GM19395 (cell line): ENCODE measurements at regions not wholly inside any gene's neighbourhood (a gene's known extent, or its start where the extent isn't known, plus 50 kb on each side); places are given as distances from the start of the nearest gene placed in this dataset.

Source experiments
- ATAC-seq: cut with Tn5 transposase; IDR thresholded peaks from one replicate; pipeline ENCODE4 v1.9.1; 2021; ENCODE audit warnings: mild to moderate bottlenecking, moderate library complexity; ENCODE audit not compliant: unreplicated experiment

GRCh38 chr18:55166260-55166598 lies 207.0 kb upstream of the CCDC68 start:
- ATAC-seq, result no peak

GRCh38 chr18:55163550-55163949 lies 204.3 kb upstream of the CCDC68 start:
- ATAC-seq, result no peak

GRCh38 chr18:55161916-55162315 lies 202.7 kb upstream of the CCDC68 start:
- ATAC-seq, result no peak

- ATAC-seq, result no peak
Measured at GRCh38 chr18:55159027-55159426, 199.8 kb upstream of the CCDC68 start.

- no peak for ATAC-seq
Measured at GRCh38 chr18:55158570-55158969, 199.3 kb upstream of the CCDC68 start.

- ATAC-seq, result no peak
Measured at GRCh38 chr18:55153346-55153745, 194.1 kb upstream of the CCDC68 start.

GRCh38 chr18:55152801-55153200 lies 193.5 kb upstream of the CCDC68 start:
- no peak for ATAC-seq

- ATAC-seq, result no peak
Measured at GRCh38 chr18:55149994-55150393, 190.7 kb upstream of the CCDC68 start.

- no peak for ATAC-seq
Measured at GRCh38 chr18:55147791-55148190, 188.5 kb upstream of the CCDC68 start.

GRCh38 chr18:55144193-55144930 lies 185.1 kb upstream of the CCDC68 start:
- ATAC-seq, result no peak

GRCh38 chr18:55142410-55142809 lies 183.1 kb upstream of the CCDC68 start:
- ATAC-seq, result no peak

GRCh38 chr18:55141318-55141717 lies 182.1 kb upstream of the CCDC68 start:
- ATAC-seq, result no peak

GRCh38 chr18:55139836-55140235 lies 180.6 kb upstream of the CCDC68 start:
- ATAC-seq, result no peak

GRCh38 chr18:55139307-55139706 lies 180.0 kb upstream of the CCDC68 start:
- ATAC-seq, result no peak

GRCh38 chr18:55138401-55138800 lies 179.1 kb upstream of the CCDC68 start:
- ATAC-seq, result no peak

- ATAC-seq, result no peak
Measured at GRCh38 chr18:55137602-55138001, 178.3 kb upstream of the CCDC68 start.

- ATAC-seq, result no peak
Measured at GRCh38 chr18:55136864-55137263, 177.6 kb upstream of the CCDC68 start.

- ATAC-seq, result no peak
Measured at GRCh38 chr18:55136258-55136657, 177.0 kb upstream of the CCDC68 start.

GRCh38 chr18:55133378-55133777 lies 174.1 kb upstream of the CCDC68 start:
- no peak for ATAC-seq

GRCh38 chr18:55128437-55128836 lies 169.2 kb upstream of the CCDC68 start:
- no peak for ATAC-seq

- ATAC-seq, result no peak
Measured at GRCh38 chr18:55124078-55124763, 165.0 kb upstream of the CCDC68 start.

GRCh38 chr18:55123361-55123760 lies 164.1 kb upstream of the CCDC68 start:
- ATAC-seq, result no peak
